ENCODE measurements at regions not wholly inside any gene's neighbourhood (a gene's known extent, or its start where the extent isn't known, plus 50 kb on each side); places are given as distances from the start of the nearest gene placed in this dataset.

- no peak for TF ChIP-seq RAD21 (IDR thresholded peaks at IDR 0.05)
- TF ChIP-seq SP1 (IDR thresholded peaks at IDR 0.05) = no peak
- TF ChIP-seq CTCF (IDR thresholded peaks at IDR 0.05; ENCODE audit: low read depth, low read length, missing input control) = no peak
- no peak for TF ChIP-seq REST (IDR thresholded peaks at IDR 0.05)
- TF ChIP-seq NR2F2 (IDR thresholded peaks at IDR 0.05) = no peak
- no peak for TF ChIP-seq RXRA (IDR thresholded peaks at IDR 0.05)
- no peak for TF ChIP-seq FOXA1 (IDR thresholded peaks at IDR 0.05)
- TF ChIP-seq MAX (IDR thresholded peaks at IDR 0.05) = no peak
- no peak for TF ChIP-seq TAF1 (conservative IDR thresholded peaks at IDR 0.05)
- TF ChIP-seq YY1 (IDR thresholded peaks at IDR 0.05) = no peak
- TF ChIP-seq ATF3 (IDR thresholded peaks at IDR 0.05) = no peak
- TF ChIP-seq HNF4G (IDR thresholded peaks at IDR 0.05) = no peak
Measured at GRCh38 chr6:105929626-105930025, 156.5 kb upstream of the PRDM1 start.
